ENCODE measurements at regions not wholly inside any gene's neighbourhood (a gene's known extent, or its start where the extent isn't known, plus 50 kb on each side); places are given as distances from the start of the nearest gene placed in this dataset.

- peak overlapping the region in 1 of 2 experiments; percentile 53; a peak in 2 of 5 replicates for H3K4me3 Mint-ChIP-seq
- Histone ChIP-seq H3K4me2 (ENCODE audit: insufficient read depth, insufficient read length, low read length) (no peak overlapping the region), H2BK15ac (ENCODE audit: low read depth, low read length) (no peak overlapping the region), H4K91ac (ENCODE audit: insufficient read length, low read depth, low read length) (no peak overlapping the region), H3K56ac (ENCODE audit: insufficient read length, low read depth, low read length) (no peak overlapping the region), H3K9ac (ENCODE audit: extremely low read depth, insufficient read length, low read length) (no peak overlapping the region), H2AK5ac (ENCODE audit: insufficient read length, low read length) (no peak overlapping the region), H4K8ac (replicated peaks; ENCODE audit: insufficient read length, low read depth, low read length) (no peak overlapping the region), H4K5ac (ENCODE audit: insufficient read length, low read depth, low read length) (no peak overlapping the region), H3T11ph (ENCODE audit: low read length) (no peak overlapping the region), H3K27me3 (ENCODE audit: insufficient read depth, low read length) (no peaks in the 10 kb centered on the region; the same call in 1 of the 2 replicates), H3K9me3 (ENCODE audit: control insufficient read depth, low read depth, low read length) (no peaks in the 10 kb centered on the region), H2AFZ (ENCODE audit: low read length) (no peak overlapping the region), H3K14ac (ENCODE audit: insufficient read depth, low read length) (no peak overlapping the region), H2BK12ac (ENCODE audit: insufficient read length, low read depth, low read length) (no peak overlapping the region), H2BK5ac (ENCODE audit: insufficient read length, low read length) (no peak overlapping the region), H3K4ac (ENCODE audit: low read depth, low read length) (no peak overlapping the region), H2BK20ac (ENCODE audit: low read depth, low read length, poor library complexity, severe bottlenecking) (no peak overlapping the region), H2BK120ac (ENCODE audit: low read depth, low read length, poor library complexity, severe bottlenecking) (no peak overlapping the region), H3K18ac (ENCODE audit: insufficient read length, low read depth, low read length) (peak overlapping the region; percentile 12), H4K20me1 (ENCODE audit: control insufficient read depth, insufficient read depth, insufficient read length) (no peaks in the 10 kb centered on the region), H3K79me2 (ENCODE audit: insufficient read depth, low read length) (no peaks in the 10 kb centered on the region), H3K23me2 (ENCODE audit: insufficient read length, low read depth, low read length, poor library complexity, severe bottlenecking) (peaks cover 3% of the 10 kb centered on the region), H3K79me1 (ENCODE audit: insufficient read depth, low read depth, low read length, poor library complexity, severe bottlenecking) (no peaks in the 10 kb centered on the region), H3K27ac (ENCODE audit: insufficient read length, low read depth, low read length) (no peak overlapping the region), H3K4me1 (ENCODE audit: insufficient read depth, low read length) (peaks cover 13% of the 10 kb centered on the region; the same call in 1 of the 2 replicates), H3K23ac (ENCODE audit: insufficient read length, low read depth, low read length) (no peak overlapping the region)
- peaks cover 0 to 2% (median 0%) of the 10 kb centered on the region in 3 experiments; a peak in 1 of 7 replicates for H3K36me3 Mint-ChIP-seq (ENCODE audit: insufficient read depth in 1 of 3, low read depth in 3 of 3)
- H3K27ac Mint-ChIP-seq, result peak overlapping the region; percentile 93
- H3K9me3 Mint-ChIP-seq, result no peaks in the 10 kb centered on the region; a peak in 1 of 5 replicates
- H3K27me3 Mint-ChIP-seq (ENCODE audit: low read depth), result peaks cover 3% of the 10 kb centered on the region; the same call in 1 of the 2 replicates
- TF ChIP-seq CTCF (conservative IDR thresholded peaks at IDR 0.05), result no peak
- WGBS (ENCODE audit: extremely low coverage, insufficient read length, low lambda C conversion rate), result no CpG with 5 or more reads among the region's 11 CpGs
- DNase-seq, result no peak
- H3K4me1 Mint-ChIP-seq, result peaks cover 58 to 65% of the 10 kb centered on the region in 2 experiments
Measured at GRCh38 chr22:19622061-19622441, 92.3 kb upstream of the SEPTIN5 start.

Measured in H9 (cell line).